ENCODE measurements at regions not wholly inside any gene's neighbourhood (a gene's known extent, or its start where the extent isn't known, plus 50 kb on each side); places are given as distances from the start of the nearest gene placed in this dataset.

DNA sequence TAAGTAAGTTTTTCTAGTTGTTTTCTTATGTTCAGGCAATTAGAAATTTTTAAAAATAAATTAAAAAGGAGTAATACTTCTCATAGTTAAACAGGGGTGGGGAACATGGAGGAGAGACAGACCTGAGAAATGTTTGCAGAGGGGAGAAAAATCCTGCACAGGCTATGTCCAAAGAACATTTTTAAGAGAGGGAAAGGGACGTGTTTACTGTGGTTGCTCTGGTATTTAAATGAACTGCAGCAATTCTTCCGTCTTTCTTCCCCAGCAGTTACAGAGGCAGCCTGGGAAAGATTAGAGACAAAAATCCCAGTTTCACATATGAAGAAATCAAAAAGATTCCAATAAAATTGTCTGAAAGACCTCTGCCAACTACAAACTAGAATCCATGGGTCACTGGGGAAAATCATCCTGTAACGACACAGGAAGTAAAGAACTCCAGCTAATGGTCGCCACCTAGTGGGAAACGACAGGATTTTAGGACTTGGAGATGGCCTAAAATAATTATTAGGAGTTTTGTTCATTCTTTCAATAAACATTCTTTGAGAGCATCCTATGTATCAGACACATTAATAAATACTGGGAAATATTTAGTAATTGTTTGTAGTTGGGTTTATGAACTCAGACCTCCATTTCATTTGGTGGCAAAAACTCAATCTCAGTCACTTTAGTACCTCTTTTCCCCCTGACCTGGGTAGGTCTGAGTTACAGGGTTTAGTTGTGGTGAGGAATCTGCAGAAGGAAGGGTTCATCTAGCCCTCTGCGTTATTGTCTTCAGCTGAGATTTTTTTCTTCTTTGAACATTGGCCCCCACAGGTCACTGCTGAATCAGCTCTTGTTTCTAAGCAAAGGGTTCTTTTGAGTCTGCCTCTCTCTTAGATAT lies 69.9 kb upstream of the GOLIM4 start:
- TF ChIP-seq CTCF (IDR thresholded peaks at IDR 0.05) (peak in 2 of 3 donors; percentile 71 to 77), POLR2A (IDR thresholded peaks at IDR 0.05) (no peak)

Measured in ovary (tissue), 3 donors.